Small intestine (tissue), 7 donors: ENCODE measurements at regions not wholly inside any gene's neighbourhood (a gene's known extent, or its start where the extent isn't known, plus 50 kb on each side); places are given as distances from the start of the nearest gene placed in this dataset.

Experiments used
- DNase-seq, 2 donors: peaks; one replicate each; pipeline versions ENCODE4 v3.0.0 to v3.0.0-alpha.2; 2013
- FAIRE-seq: peaks from 2 replicates; lab custom pipeline; 2012; peaks lifted over from hg19 to GRCh38; lab: Jason Lieb, UNC
- H3K27ac ChIP-seq, 3 donors: one replicate each; pipeline ENCODE4 v1.5.1; 2013; ENCODE audit warnings: low read length in 2 of 3, mild to moderate bottlenecking in 2 of 3, control low read depth in 1 of 3, inconsistent platforms in 1 of 3, low read depth in 1 of 3, moderate library complexity in 1 of 3
- H3K27me3 ChIP-seq, 3 donors: one replicate each; pipeline ENCODE4 v1.6.1; 2013; ENCODE audit warnings: low read length in 3 of 3, inconsistent platforms in 1 of 3; ENCODE audit not compliant: control insufficient read depth in 3 of 3, insufficient read depth in 3 of 3
- H3K36me3 ChIP-seq, 3 donors: one replicate each; pipeline ENCODE4 v1.6.1; 2013; ENCODE audit warnings: low read length in 3 of 3, inconsistent platforms in 1 of 3, low read depth in 1 of 3, mild to moderate bottlenecking in 1 of 3, moderate library complexity in 1 of 3; ENCODE audit not compliant: control insufficient read depth in 3 of 3, insufficient read depth in 2 of 3
- H3K4me1 ChIP-seq, 3 donors: one replicate each; pipeline ENCODE4 v1.6.1; 2013; ENCODE audit warnings: low read length in 2 of 3, inconsistent platforms in 1 of 3, low read depth in 1 of 3, mild to moderate bottlenecking in 1 of 3, moderate library complexity in 1 of 3; ENCODE audit not compliant: control insufficient read depth in 3 of 3, insufficient read depth in 2 of 3
- H3K4me3 ChIP-seq, 3 donors: one replicate each; pipeline ENCODE4 v1.5.1; 2013; ENCODE audit warnings: low read length in 3 of 3, control low read depth in 1 of 3, inconsistent platforms in 1 of 3, low read depth in 1 of 3, mild to moderate bottlenecking in 1 of 3, moderate library complexity in 1 of 3
- H3K9me3 ChIP-seq, 2 donors: one replicate each; pipeline ENCODE4 v1.6.1; 2013; ENCODE audit warnings: low read depth in 1 of 2, low read length in 1 of 2; ENCODE audit not compliant: control insufficient read depth in 2 of 2, insufficient read depth in 1 of 2
- whole genome bisulfite sequencing, 3 donors: extraction: QIAGEN DNeasy Blood & Tissue Kit; methylation state at CpG; one replicate each; pipeline ENCODE4 v1.1.7; 2013; 5-methylcytosine and 5-hydroxymethylcytosine counted together
- donor health status: healthy with polysubstance abuse.
- donor health status: control.
- donor health status: control.
- donor health status: Bipolar disorder and iron deficiency.
- donor health status: healthy.

GRCh38 chr5:21236971-21237427 lies 1249.0 kb upstream of the CDH18 start:
- H3K4me1 ChIP-seq = no peaks in the 10 kb centered on the region
- no peak for DNase-seq
- no peak for FAIRE-seq
- H3K4me3 ChIP-seq = no peak overlapping the region
- H3K9me3 ChIP-seq = no peaks in the 10 kb centered on the region
- H3K36me3 ChIP-seq = no peaks in the 10 kb centered on the region
- 27 to 43% (median 30%) methylated on average over 2 of the region's 2 CpGs for WGBS, 3 donors
- H3K27me3 ChIP-seq = no peaks in the 10 kb centered on the region
- H3K27ac ChIP-seq = no peak overlapping the region

DNA sequence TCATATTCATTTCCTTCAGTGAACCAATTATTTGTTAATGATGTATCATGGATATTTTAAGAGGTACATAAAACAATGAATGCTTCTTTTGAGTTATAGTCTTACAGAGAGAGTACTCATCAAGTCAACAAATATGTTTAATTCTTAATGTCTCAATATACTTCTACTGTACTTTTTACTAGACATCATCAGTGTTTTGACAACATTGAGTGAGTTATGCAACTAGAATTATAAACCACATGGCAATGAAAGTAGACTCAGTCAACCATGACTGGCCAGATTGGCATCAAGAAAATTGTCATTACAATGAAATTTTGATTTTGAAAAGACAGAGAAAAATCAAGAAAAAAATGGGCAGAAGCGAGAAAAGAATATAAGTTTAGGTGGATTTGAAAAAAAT lies 1248.1 kb upstream of the CDH18 start:
- WGBS, 3 donors = 29 to 84% (median 50%) methylated on average over 1 of the region's 1 CpG
- no peak for DNase-seq
- H3K4me1 ChIP-seq = no peaks in the 10 kb centered on the region
- no peak for FAIRE-seq
- no peaks in the 10 kb centered on the region for H3K27me3 ChIP-seq
- H3K36me3 ChIP-seq = no peaks in the 10 kb centered on the region
- no peak overlapping the region for H3K4me3 ChIP-seq
- H3K9me3 ChIP-seq = no peaks in the 10 kb centered on the region
- no peak overlapping the region for H3K27ac ChIP-seq

GRCh38 chr5:21225223-21226064 lies 1237.4 kb upstream of the CDH18 start:
- WGBS, 3 donors = 79 to 86% (median 82%) methylated on average over 16 of the region's 16 CpGs
- DNase-seq (no peak), FAIRE-seq (no peak)
- Histone ChIP-seq H3K27ac (no peak overlapping the region), H3K27me3 (no peaks in the 10 kb centered on the region), H3K36me3 (no peaks in the 10 kb centered on the region), H3K9me3 (peaks cover 0 to 2% of the 10 kb centered on the region in 2 donors), H3K4me3 (no peak overlapping the region), H3K4me1 (no peaks in the 10 kb centered on the region)

- no peaks in the 10 kb centered on the region for H3K27me3 ChIP-seq
- H3K36me3 ChIP-seq = no peaks in the 10 kb centered on the region
- no peak overlapping the region for H3K4me3 ChIP-seq
- H3K9me3 ChIP-seq = peaks cover 0 to 2% of the 10 kb centered on the region in 2 donors
- DNase-seq = no peak
- H3K4me1 ChIP-seq = no peaks in the 10 kb centered on the region
- no peak overlapping the region for H3K27ac ChIP-seq
- FAIRE-seq = no peak
- 72 to 88% (median 82%) methylated on average over 1 of the region's 1 CpG for WGBS, 3 donors
Measured at GRCh38 chr5:21221616-21222015, 1233.6 kb upstream of the CDH18 start.

DNA sequence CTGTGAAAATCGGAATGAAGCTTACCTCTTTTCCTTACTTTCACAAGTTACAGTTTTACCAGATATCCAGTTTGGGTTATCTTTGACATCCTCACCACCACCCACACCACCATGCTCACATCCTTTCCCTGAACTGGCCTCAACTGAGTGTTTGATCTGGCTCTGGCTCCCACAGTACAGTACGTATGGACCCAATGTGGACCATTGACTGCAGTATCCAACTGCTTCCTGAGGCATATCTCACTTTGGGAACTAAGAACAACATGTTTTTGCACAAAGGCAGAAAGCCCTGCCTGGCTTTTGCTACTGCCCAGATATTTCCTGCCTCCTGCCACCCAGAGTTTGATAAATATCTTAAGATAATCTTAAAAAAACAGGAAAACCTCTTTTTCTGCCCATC lies 1232.0 kb upstream of the CDH18 start:
- Histone ChIP-seq H3K9me3 (no peaks in the 10 kb centered on the region), H3K27me3 (no peaks in the 10 kb centered on the region), H3K27ac (no peak overlapping the region), H3K4me1 (no peaks in the 10 kb centered on the region), H3K4me3 (no peak overlapping the region), H3K36me3 (no peaks in the 10 kb centered on the region)
- FAIRE-seq (no peak), DNase-seq (no peak)
- WGBS, 3 donors = 62 to 65% (median 63%) methylated on average over 2 of the region's 2 CpGs

DNA sequence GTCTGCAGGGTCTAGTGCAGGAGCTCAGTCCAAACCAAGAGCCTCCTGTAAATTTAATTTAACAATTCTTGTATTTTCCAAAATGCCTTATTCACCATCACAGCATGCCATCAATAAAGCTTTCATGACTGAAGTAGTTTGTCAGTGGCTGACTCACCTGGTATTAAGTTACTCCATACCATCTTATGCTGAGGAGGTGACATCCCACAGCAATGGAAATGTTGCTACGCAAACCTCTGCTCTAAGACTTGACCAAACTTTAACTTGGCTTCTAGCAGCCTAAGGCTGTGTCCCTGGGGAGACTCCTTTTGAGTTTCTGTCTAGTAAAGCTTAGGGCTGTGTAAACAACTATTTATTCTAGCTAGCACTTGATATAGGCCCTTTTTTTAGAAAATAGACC lies 1231.3 kb upstream of the CDH18 start:
- DNase-seq (no peak), FAIRE-seq (no peak)
- H3K4me1 ChIP-seq = no peaks in the 10 kb centered on the region
- no peaks in the 10 kb centered on the region for H3K27me3 ChIP-seq
- no peak overlapping the region for H3K27ac ChIP-seq
- no peaks in the 10 kb centered on the region for H3K9me3 ChIP-seq
- no peaks in the 10 kb centered on the region for H3K36me3 ChIP-seq
- H3K4me3 ChIP-seq = no peak overlapping the region
- 89 to 96% (median 92%) methylated on average over 1 of the region's 1 CpG for WGBS, 3 donors

DNA sequence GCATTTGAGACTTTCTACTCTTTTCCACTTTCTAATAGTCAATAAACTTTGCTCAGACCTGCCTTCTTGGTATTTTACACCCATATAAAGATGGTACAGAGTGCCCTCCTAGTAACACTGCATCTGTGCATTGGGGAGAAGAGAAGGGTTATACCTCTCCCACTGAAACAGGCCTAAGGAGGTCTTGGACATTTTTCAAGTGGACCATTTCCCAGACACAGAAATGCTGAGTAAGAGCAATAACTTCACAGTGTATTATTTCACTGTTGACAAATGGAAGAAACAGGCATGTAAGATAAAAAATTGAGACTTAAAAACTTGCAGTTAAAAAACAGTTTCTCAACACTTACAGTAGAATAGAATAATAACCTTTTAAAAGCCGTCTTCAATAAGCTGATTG lies 1224.0 kb upstream of the CDH18 start:
- no peak overlapping the region for H3K4me3 ChIP-seq
- no peaks in the 10 kb centered on the region for H3K9me3 ChIP-seq
- no peaks in the 10 kb centered on the region for H3K4me1 ChIP-seq
- no peak for FAIRE-seq
- no peak for DNase-seq
- no peaks in the 10 kb centered on the region for H3K36me3 ChIP-seq
- 72 to 79% (median 77%) methylated on average over 1 of the region's 1 CpG for WGBS, 3 donors
- no peaks in the 10 kb centered on the region for H3K27me3 ChIP-seq
- H3K27ac ChIP-seq = no peak overlapping the region

GRCh38 chr5:21209409-21209808 lies 1221.4 kb upstream of the CDH18 start:
- H3K36me3 ChIP-seq = no peaks in the 10 kb centered on the region
- no peak overlapping the region for H3K27ac ChIP-seq
- DNase-seq (no peak), FAIRE-seq (no peak)
- H3K27me3 ChIP-seq = no peaks in the 10 kb centered on the region
- no peaks in the 10 kb centered on the region for H3K9me3 ChIP-seq
- no peaks in the 10 kb centered on the region for H3K4me1 ChIP-seq
- no peak overlapping the region for H3K4me3 ChIP-seq
- 78 to 90% (median 87%) methylated on average over 2 of the region's 2 CpGs for WGBS, 3 donors

- FAIRE-seq (no peak), DNase-seq (no peak)
- Histone ChIP-seq H3K27me3 (no peaks in the 10 kb centered on the region), H3K4me3 (no peak overlapping the region), H3K36me3 (no peaks in the 10 kb centered on the region), H3K27ac (no peak overlapping the region), H3K9me3 (no peaks in the 10 kb centered on the region), H3K4me1 (no peaks in the 10 kb centered on the region)
- 55 to 67% (median 67%) methylated on average over 2 of the region's 2 CpGs for WGBS, 3 donors
Measured at GRCh38 chr5:21199087-21199486, 1211.1 kb upstream of the CDH18 start.
